Lower leg skin (tissue), 4 donors: ENCODE measurements at regions not wholly inside any gene's neighbourhood (a gene's known extent, or its start where the extent isn't known, plus 50 kb on each side); places are given as distances from the start of the nearest gene placed in this dataset.
"Not testable (repeated sequence)": the region's sequence is repeated elsewhere in the genome, so short reads cannot be mapped to it uniquely, and the experiment has no call there.

ENCODE experiments used
- DNase-seq, 2 donors: peaks; one replicate each; pipeline ENCODE4 v3.0.0-alpha.2; 2019; ENCODE audit warnings: low spot score in 2 of 2
- H3K4me3 ChIP-seq: fragments of 200-600 bp; sonication (generic); 2 replicates; pipeline ENCODE4 v1.5.1; 2017; ENCODE audit warnings: mild to moderate bottlenecking, low read depth; ENCODE audit not compliant: poor library complexity, severe bottlenecking
- CTCF ChIP-seq, 3 donors: fragments of 450-650 bp; IDR thresholded peaks; one replicate each; pipeline ENCODE4 v1.5.1; 2016; ENCODE audit warnings: antibody characterized with exemption in 3 of 3, mild to moderate bottlenecking in 3 of 3, moderate library complexity in 2 of 3
- POLR2A ChIP-seq, 2 donors: fragments of 450-650 bp; IDR thresholded peaks; one replicate each; pipeline ENCODE4 v1.6.1; 2016 to 2017; ENCODE audit warnings: antibody characterized with exemption in 2 of 2, mild to moderate bottlenecking in 1 of 2, moderate library complexity in 1 of 2
- WGBS, 2 donors: methylation state at CpG; one replicate each; pipeline ENCODE4 v1.1.5; 2018; 5-methylcytosine and 5-hydroxymethylcytosine counted together
- intact Hi-C: fragments of 100-400 bp; cut with DNase I; formaldehyde crosslinking; loops from one replicate; pipeline ENCODE4 v1.15.0; 2023; ENCODE audit warnings: low total_unique reads

GRCh38 chr4:15327311-15328298 lies 100.2 kb upstream of the C1QTNF7 start:
- H3K4me3 ChIP-seq: no peak overlapping the region
- WGBS, 2 donors: 50 to 52% methylated on average over 7 of the region's 7 CpGs
- intact Hi-C loops: no loop called here
- DNase-seq: peak in 1 of 2 donors; percentile 31
- no peak for TF ChIP-seq CTCF (IDR thresholded peaks at IDR 0.05)
- no peak for TF ChIP-seq POLR2A (IDR thresholded peaks at IDR 0.05)

GRCh38 chr4:15331930-15332329 lies 95.9 kb upstream of the C1QTNF7 start:
- no peak for DNase-seq

GRCh38 chr4:15332377-15332776 lies 95.5 kb upstream of the C1QTNF7 start:
- no peak overlapping the region for H3K4me3 ChIP-seq
- no peak for DNase-seq
- 68 to 72% methylated on average over 4 of the region's 4 CpGs for WGBS, 2 donors
- no peak for TF ChIP-seq CTCF (IDR thresholded peaks at IDR 0.05)
- no peak for TF ChIP-seq POLR2A (IDR thresholded peaks at IDR 0.05)
- intact Hi-C loops: no loop called here

More at GRCh38 chr4:15331930-15332329, 95.9 kb upstream of the C1QTNF7 start:
- 52 to 55% methylated on average over 3 of the region's 3 CpGs for WGBS, 2 donors
- TF ChIP-seq POLR2A (IDR thresholded peaks at IDR 0.05): no peak
- TF ChIP-seq CTCF (IDR thresholded peaks at IDR 0.05): no peak
- H3K4me3 ChIP-seq: no peak overlapping the region
- intact Hi-C loops: no loop called here

GRCh38 chr4:15333692-15334633 lies 93.9 kb upstream of the C1QTNF7 start:
- DNase-seq: no peak
- intact Hi-C loops: no loop called here
- WGBS, 2 donors: 64 to 79% methylated on average over 3 of the region's 3 CpGs
- TF ChIP-seq POLR2A (IDR thresholded peaks at IDR 0.05) (no peak), CTCF (IDR thresholded peaks at IDR 0.05) (no peak)
- no peak overlapping the region for H3K4me3 ChIP-seq

- TF ChIP-seq CTCF (IDR thresholded peaks at IDR 0.05): no peak
- no peak for TF ChIP-seq POLR2A (IDR thresholded peaks at IDR 0.05)
- DNase-seq: no peak
- WGBS, 2 donors: 72 to 77% methylated on average over 8 of the region's 8 CpGs
- H3K4me3 ChIP-seq: no peak overlapping the region
- intact Hi-C loops: no loop called here
Measured at GRCh38 chr4:15336410-15337167, 91.2 kb upstream of the C1QTNF7 start.

GRCh38 chr4:15337168-15337657 lies 90.6 kb upstream of the C1QTNF7 start:
- DNase-seq, H3K4me3 ChIP-seq, intact Hi-C loops: not testable (repeated sequence)
- WGBS, 2 donors: 63 to 79% methylated on average over 2 of the region's 2 CpGs
